Progenitor cell of endocrine pancreas (in vitro differentiated cells): ENCODE measurements at regions not wholly inside any gene's neighbourhood (a gene's known extent, or its start where the extent isn't known, plus 50 kb on each side); places are given as distances from the start of the nearest gene placed in this dataset.

Experiments
- DNase-seq: peaks from one replicate; pipeline ENCODE4 v3.0.0; 2021; ENCODE audit warnings: low spot score; ENCODE audit not compliant: unreplicated experiment
- H3K27ac Mint-ChIP-seq: 2 replicates; pipeline ENCODE4 v1.8.0; 2021; ENCODE audit warnings: mild to moderate bottlenecking, moderate library complexity, mixed read lengths
- H3K27me3 Mint-ChIP-seq: 2 replicates; pipeline ENCODE4 v1.8.0; 2021; ENCODE audit warnings: mixed read lengths
- H3K36me3 Mint-ChIP-seq: 2 replicates; pipeline ENCODE4 v1.8.0; 2022; ENCODE audit warnings: mixed read lengths; ENCODE audit not compliant: insufficient read depth
- H3K4me1 Mint-ChIP-seq: 2 replicates; pipeline ENCODE4 v1.8.0; 2021; ENCODE audit warnings: low read depth, mixed read lengths
- H3K4me3 Mint-ChIP-seq: 2 replicates; pipeline ENCODE4 v1.8.0; 2021; ENCODE audit warnings: low read depth, mild to moderate bottlenecking, moderate library complexity, mixed read lengths
- H3K9me3 Mint-ChIP-seq: 2 replicates; pipeline ENCODE4 v1.8.0; 2021; ENCODE audit warnings: low read depth, mixed read lengths
- TF ChIP-seq, protein P1 (sequence below): fragments of 200-600 bp; sonication (generic); IDR thresholded peaks from one replicate; pipeline ENCODE4 v1.5.0; 2021; ENCODE audit warnings: antibody characterized with exemption, mild to moderate bottlenecking; ENCODE audit not compliant: unreplicated experiment

DNA sequence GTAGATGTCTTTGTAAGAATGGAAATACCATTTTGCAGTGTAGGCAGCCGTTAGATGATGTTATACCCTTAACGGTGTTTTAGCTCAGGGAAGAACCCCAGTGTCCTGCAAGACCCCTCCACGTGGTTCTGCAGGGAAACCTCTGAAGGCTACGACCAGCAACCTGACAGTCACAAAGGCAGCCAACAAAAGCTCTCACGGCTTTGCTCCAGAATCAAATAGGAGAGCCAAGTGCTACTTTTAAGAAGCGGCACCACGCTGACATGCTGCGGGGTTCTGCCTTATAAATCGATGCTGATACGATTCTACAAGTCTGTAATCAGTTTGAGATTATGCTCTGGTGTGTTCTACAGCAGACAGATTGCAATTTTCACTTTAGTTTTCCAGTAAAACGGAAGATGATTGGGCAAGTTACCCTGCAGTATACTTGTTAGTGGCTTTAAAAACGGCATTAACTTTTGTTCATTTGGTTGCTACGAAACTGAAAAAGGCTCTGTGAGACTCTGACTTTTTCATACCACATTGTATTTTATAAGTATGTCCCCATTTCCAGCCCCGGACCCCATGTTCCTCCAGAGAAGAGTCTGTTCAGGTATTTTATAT lies 312.9 kb downstream of the SAMD5 start:
- Mint-ChIP-seq H3K4me1 (peaks cover 13% of the 10 kb centered on the region), H3K27ac (no peak overlapping the region), H3K4me3 (no peak overlapping the region), H3K9me3 (peaks cover 7% of the 10 kb centered on the region), H3K36me3 (peaks cover 7% of the 10 kb centered on the region), H3K27me3 (no peaks in the 10 kb centered on the region)
- TF ChIP-seq, protein P1, sequence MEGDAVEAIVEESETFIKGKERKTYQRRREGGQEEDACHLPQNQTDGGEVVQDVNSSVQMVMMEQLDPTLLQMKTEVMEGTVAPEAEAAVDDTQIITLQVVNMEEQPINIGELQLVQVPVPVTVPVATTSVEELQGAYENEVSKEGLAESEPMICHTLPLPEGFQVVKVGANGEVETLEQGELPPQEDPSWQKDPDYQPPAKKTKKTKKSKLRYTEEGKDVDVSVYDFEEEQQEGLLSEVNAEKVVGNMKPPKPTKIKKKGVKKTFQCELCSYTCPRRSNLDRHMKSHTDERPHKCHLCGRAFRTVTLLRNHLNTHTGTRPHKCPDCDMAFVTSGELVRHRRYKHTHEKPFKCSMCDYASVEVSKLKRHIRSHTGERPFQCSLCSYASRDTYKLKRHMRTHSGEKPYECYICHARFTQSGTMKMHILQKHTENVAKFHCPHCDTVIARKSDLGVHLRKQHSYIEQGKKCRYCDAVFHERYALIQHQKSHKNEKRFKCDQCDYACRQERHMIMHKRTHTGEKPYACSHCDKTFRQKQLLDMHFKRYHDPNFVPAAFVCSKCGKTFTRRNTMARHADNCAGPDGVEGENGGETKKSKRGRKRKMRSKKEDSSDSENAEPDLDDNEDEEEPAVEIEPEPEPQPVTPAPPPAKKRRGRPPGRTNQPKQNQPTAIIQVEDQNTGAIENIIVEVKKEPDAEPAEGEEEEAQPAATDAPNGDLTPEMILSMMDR: no peak
- DNase-seq: no peak

DNA sequence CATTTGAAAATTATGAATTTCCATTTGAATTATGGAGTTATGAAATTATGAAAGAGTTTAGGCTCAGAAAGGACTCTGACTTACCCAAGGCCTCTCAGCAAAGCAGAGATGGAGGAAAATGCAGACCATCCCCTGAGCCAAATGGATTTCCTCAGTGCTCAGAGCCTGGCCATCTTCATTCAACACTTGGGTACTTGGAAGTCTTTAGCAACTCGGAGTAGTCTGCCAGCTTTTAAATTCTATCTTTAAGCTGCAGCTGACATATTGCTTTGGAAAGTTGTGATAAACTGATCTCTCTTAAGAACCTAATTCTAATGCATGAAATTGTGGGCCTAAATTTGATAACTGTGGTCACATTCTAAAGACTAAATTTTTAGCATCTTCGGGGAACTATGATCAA lies 315.4 kb downstream of the SAMD5 start:
- TF ChIP-seq, protein P1: no peak
- peaks cover 7% of the 10 kb centered on the region for H3K9me3 Mint-ChIP-seq
- DNase-seq: no peak
- H3K4me3 Mint-ChIP-seq: no peak overlapping the region
- H3K27me3 Mint-ChIP-seq: no peaks in the 10 kb centered on the region
- peaks cover 13% of the 10 kb centered on the region for H3K4me1 Mint-ChIP-seq
- peaks cover 5% of the 10 kb centered on the region for H3K36me3 Mint-ChIP-seq
- no peak overlapping the region for H3K27ac Mint-ChIP-seq

DNA sequence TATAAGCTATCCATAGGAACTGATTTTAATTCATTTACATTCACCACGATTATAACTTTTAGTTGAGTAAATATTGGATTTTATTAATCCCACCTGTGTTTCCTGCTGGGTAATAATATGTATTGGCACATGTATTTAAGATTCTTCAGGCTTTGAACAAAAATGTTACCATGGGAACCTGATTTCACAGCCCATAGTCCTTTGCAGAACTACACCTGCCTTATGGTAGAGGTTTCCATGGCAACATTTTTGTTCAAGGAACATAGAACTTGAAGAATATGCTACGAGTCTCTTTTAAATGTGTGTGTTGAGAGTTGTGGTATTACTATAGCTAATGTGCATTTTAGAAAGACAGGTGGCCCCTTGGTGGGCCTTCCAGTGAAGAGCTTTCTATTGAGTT lies 317.4 kb downstream of the SAMD5 start:
- Mint-ChIP-seq H3K9me3 (no peaks in the 10 kb centered on the region), H3K36me3 (no peaks in the 10 kb centered on the region), H3K4me1 (peaks cover 8% of the 10 kb centered on the region), H3K27me3 (no peaks in the 10 kb centered on the region), H3K27ac (no peak overlapping the region), H3K4me3 (no peak overlapping the region)
- TF ChIP-seq, protein P1: no peak
- DNase-seq: no peak

DNA sequence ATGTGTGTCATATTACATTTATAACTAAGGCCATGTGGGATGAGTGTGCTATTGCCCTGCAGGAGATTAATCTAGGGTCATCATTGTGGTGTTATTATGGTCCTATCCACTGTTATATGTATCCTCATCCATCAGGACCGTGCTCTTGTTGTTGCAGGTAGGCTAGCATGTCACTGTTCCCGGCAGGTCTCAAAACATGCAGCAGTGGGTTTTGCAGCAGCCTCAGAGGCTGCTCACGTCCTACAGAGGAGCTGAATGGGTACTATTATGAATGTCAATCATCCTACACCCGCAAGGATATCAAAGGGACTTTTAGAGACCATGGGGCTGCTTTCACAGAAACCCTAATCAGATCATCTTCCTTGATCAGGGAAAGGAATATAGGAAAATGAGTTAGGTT lies 318.2 kb downstream of the SAMD5 start:
- TF ChIP-seq, protein P1: no peak
- Mint-ChIP-seq H3K27ac (no peak overlapping the region), H3K9me3 (no peaks in the 10 kb centered on the region), H3K36me3 (no peaks in the 10 kb centered on the region), H3K27me3 (no peaks in the 10 kb centered on the region), H3K4me3 (no peak overlapping the region), H3K4me1 (peaks cover 7% of the 10 kb centered on the region)
- DNase-seq: no peak

DNA sequence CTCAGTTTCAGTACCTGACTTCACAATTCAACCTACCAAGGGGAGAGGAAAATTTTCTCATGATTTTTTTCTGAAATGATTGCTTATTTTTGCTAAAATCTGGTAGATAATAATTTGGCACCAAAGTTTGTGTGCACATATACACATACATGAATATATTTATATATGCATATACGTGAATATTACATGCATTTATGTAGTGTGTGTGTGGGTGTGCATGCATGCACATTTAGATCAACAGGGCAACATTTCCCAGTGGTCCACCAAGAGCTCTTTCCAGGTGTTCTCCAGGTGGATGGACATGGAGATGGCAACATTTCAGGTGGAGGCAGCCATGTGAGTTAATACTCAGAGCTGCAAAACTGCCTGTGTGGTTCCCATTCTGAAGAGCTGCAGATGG lies 320.9 kb downstream of the SAMD5 start:
- Mint-ChIP-seq H3K27ac (no peak overlapping the region), H3K9me3 (no peaks in the 10 kb centered on the region), H3K4me3 (no peak overlapping the region), H3K27me3 (no peaks in the 10 kb centered on the region), H3K36me3 (no peaks in the 10 kb centered on the region), H3K4me1 (peaks cover 10% of the 10 kb centered on the region)
- TF ChIP-seq, protein P1: no peak
- DNase-seq: no peak
